Uterus (tissue), 2 donors: ENCODE measurements at regions not wholly inside any gene's neighbourhood (a gene's known extent, or its start where the extent isn't known, plus 50 kb on each side); places are given as distances from the start of the nearest gene placed in this dataset.

Experiments used
- POLR2A ChIP-seq, 2 donors: fragments of 450-650 bp; IDR thresholded peaks; one replicate each; pipeline ENCODE4 v1.6.1; 2016; ENCODE audit warnings: antibody characterized with exemption in 2 of 2, mild to moderate bottlenecking in 1 of 2, moderate library complexity in 1 of 2
- TF ChIP-seq, protein P1 (sequence below), 4 experiments: fragments of 200-600 bp in 2 of 4; fragments of 450-650 bp in 2 of 4; sonication (generic) in 2 of 4; IDR thresholded peaks; one replicate each; pipeline ENCODE4 v1.5.1; 2016 to 2019; ENCODE audit warnings: antibody characterized with exemption in 4 of 4, mild to moderate bottlenecking in 2 of 4, moderate library complexity in 1 of 4

DNA sequence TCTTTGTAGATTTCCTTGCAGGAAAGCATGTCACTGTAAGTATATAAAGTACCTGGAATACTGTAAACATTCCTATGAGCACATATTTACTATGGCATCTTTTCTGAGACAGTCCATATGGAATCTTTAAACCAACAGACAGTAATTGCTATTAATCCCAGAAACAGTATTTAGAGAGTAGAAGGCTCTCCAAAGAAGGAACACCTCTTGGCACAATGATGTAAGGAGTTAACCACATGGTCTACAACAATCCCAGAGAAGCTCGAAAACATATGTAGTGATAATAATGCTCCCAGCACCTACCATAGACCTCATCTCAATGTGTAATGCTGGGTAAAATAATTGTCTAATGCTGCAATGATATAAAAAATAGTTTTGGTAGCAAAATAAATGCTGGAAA lies 95.8 kb upstream of the IL12A start:
- TF ChIP-seq, protein P1, sequence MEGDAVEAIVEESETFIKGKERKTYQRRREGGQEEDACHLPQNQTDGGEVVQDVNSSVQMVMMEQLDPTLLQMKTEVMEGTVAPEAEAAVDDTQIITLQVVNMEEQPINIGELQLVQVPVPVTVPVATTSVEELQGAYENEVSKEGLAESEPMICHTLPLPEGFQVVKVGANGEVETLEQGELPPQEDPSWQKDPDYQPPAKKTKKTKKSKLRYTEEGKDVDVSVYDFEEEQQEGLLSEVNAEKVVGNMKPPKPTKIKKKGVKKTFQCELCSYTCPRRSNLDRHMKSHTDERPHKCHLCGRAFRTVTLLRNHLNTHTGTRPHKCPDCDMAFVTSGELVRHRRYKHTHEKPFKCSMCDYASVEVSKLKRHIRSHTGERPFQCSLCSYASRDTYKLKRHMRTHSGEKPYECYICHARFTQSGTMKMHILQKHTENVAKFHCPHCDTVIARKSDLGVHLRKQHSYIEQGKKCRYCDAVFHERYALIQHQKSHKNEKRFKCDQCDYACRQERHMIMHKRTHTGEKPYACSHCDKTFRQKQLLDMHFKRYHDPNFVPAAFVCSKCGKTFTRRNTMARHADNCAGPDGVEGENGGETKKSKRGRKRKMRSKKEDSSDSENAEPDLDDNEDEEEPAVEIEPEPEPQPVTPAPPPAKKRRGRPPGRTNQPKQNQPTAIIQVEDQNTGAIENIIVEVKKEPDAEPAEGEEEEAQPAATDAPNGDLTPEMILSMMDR (IDR thresholded peaks at IDR 0.05): no peak
- TF ChIP-seq POLR2A (IDR thresholded peaks at IDR 0.05): no peak
